ENCODE measurements at regions not wholly inside any gene's neighbourhood (a gene's known extent, or its start where the extent isn't known, plus 50 kb on each side); places are given as distances from the start of the nearest gene placed in this dataset.

- H3K27ac Mint-ChIP-seq: no peak overlapping the region
- H3K4me3 Mint-ChIP-seq: no peak overlapping the region
- TF ChIP-seq, protein P1, sequence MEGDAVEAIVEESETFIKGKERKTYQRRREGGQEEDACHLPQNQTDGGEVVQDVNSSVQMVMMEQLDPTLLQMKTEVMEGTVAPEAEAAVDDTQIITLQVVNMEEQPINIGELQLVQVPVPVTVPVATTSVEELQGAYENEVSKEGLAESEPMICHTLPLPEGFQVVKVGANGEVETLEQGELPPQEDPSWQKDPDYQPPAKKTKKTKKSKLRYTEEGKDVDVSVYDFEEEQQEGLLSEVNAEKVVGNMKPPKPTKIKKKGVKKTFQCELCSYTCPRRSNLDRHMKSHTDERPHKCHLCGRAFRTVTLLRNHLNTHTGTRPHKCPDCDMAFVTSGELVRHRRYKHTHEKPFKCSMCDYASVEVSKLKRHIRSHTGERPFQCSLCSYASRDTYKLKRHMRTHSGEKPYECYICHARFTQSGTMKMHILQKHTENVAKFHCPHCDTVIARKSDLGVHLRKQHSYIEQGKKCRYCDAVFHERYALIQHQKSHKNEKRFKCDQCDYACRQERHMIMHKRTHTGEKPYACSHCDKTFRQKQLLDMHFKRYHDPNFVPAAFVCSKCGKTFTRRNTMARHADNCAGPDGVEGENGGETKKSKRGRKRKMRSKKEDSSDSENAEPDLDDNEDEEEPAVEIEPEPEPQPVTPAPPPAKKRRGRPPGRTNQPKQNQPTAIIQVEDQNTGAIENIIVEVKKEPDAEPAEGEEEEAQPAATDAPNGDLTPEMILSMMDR (IDR thresholded peaks at IDR 0.05): no peak
- H3K36me3 Mint-ChIP-seq (ENCODE audit: low read depth): no peaks in the 10 kb centered on the region
- no peak for DNase-seq
- H3K27me3 Mint-ChIP-seq (ENCODE audit: insufficient read depth): no peaks in the 10 kb centered on the region; the same call in 1 of the 2 replicates
- no peaks in the 10 kb centered on the region for H3K9me3 Mint-ChIP-seq
- H3K4me1 Mint-ChIP-seq (ENCODE audit: low read depth): no peaks in the 10 kb centered on the region
Observed at GRCh38 chr14:38749936-38750335, 353.1 kb downstream of the SEC23A start.

- H3K4me3 Mint-ChIP-seq: no peak overlapping the region
- no peak overlapping the region for H3K27ac Mint-ChIP-seq
- no peaks in the 10 kb centered on the region for H3K27me3 Mint-ChIP-seq (ENCODE audit: insufficient read depth)
- no peak for DNase-seq
- TF ChIP-seq, protein P1 (IDR thresholded peaks at IDR 0.05): no peak
- H3K9me3 Mint-ChIP-seq: no peaks in the 10 kb centered on the region
- H3K4me1 Mint-ChIP-seq (ENCODE audit: low read depth): no peaks in the 10 kb centered on the region
- no peaks in the 10 kb centered on the region for H3K36me3 Mint-ChIP-seq (ENCODE audit: low read depth)
Observed at GRCh38 chr14:38745861-38746260, 357.2 kb downstream of the SEC23A start.

DNA sequence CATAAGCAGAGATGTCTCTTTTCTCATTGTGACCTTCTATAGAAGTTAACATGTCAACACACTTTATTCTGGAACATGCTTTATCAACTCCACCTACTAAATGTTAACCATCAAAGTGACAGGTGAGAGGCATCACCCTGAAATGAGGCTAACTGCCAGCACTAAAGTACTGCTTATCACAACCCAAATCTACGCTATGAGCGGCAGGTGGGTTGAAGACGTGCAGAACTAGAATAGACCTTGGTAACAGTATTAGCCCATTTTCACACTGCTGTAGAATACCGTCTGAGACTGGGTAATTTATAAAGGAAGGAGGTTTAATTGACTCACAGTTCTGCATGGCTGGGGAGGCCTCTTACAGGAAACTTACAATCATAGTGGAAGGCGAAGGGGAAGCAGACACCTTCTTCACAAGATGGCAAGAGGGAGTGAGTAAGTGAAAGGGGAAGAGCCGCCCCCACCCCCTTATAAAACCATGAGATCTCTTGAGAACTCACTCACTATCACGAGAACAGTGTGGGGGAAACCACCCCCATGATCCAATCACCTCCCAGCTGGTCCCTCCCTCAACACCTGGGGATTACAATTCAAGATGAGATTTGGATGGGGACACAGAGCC lies 359.0 kb downstream of the SEC23A start:
- Mint-ChIP-seq H3K4me3 (no peak overlapping the region), H3K4me1 (ENCODE audit: low read depth) (no peaks in the 10 kb centered on the region), H3K27ac (no peak overlapping the region), H3K27me3 (ENCODE audit: insufficient read depth) (no peaks in the 10 kb centered on the region), H3K36me3 (ENCODE audit: low read depth) (no peaks in the 10 kb centered on the region), H3K9me3 (no peaks in the 10 kb centered on the region)
- TF ChIP-seq, protein P1 (IDR thresholded peaks at IDR 0.05): no peak
- no peak for DNase-seq

DNA sequence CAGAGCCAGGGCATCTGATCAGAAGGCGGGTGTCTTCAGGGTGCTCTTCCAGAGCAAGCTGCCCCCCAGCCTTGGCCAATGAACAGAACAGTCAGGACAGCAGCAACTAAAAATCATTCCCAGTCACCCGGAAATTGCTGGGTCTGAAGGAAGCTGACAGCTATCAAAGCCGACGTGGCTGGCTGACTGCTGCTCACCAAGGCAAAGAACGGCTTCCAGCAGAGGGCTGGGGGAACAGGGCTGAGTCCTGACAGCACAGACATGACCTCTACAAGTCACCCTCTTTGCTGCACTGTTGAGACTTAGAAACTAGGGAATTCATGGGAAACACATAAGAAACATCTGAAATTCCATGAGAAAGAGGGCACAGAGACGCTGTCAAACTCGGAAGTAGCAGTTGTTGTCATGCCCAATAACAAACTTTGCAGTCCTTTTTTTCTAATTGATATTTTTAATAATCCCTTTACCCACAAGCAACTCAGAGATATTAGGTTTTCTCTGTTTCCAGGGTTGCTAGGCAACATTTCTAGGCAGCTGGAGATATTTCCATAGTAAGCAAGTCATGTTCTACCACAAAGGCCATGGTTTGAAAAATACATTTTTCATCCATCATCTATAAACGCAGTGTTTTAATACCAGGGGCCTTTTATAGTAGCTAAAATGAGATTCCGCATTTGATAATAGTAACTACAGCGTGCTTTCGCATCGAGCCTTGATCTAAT lies 365.2 kb downstream of the SEC23A start:
- Mint-ChIP-seq H3K4me1 (ENCODE audit: low read depth) (no peaks in the 10 kb centered on the region), H3K27ac (no peak overlapping the region), H3K36me3 (ENCODE audit: low read depth) (no peaks in the 10 kb centered on the region), H3K27me3 (ENCODE audit: insufficient read depth) (peaks cover 2% of the 10 kb centered on the region), H3K4me3 (no peak overlapping the region), H3K9me3 (no peaks in the 10 kb centered on the region)
- no peak for DNase-seq
- TF ChIP-seq, protein P1 (IDR thresholded peaks at IDR 0.05): no peak

GRCh38 chr14:38735005-38735404 lies 368.0 kb downstream of the SEC23A start:
- Mint-ChIP-seq H3K4me3 (no peak overlapping the region), H3K36me3 (ENCODE audit: low read depth) (no peaks in the 10 kb centered on the region), H3K4me1 (ENCODE audit: low read depth) (no peaks in the 10 kb centered on the region), H3K27me3 (ENCODE audit: insufficient read depth) (peaks cover 8% of the 10 kb centered on the region), H3K27ac (no peak overlapping the region), H3K9me3 (no peaks in the 10 kb centered on the region)
- TF ChIP-seq, protein P1 (IDR thresholded peaks at IDR 0.05): no peak
- DNase-seq: no peak

Measured in HFFc6 (cell line).